Astrocyte (in vitro differentiated cells and primary cell): ENCODE measurements at regions not wholly inside any gene's neighbourhood (a gene's known extent, or its start where the extent isn't known, plus 50 kb on each side); places are given as distances from the start of the nearest gene placed in this dataset.

Source experiments
- DNase-seq: peaks from one replicate; pipeline ENCODE4 v3.0.0-alpha.2; 2010; ENCODE audit warnings: low read depth
- FAIRE-seq: peaks from 2 replicates; lab custom pipeline; 2011; peaks lifted over from hg19 to GRCh38; lab: Jason Lieb, UNC
- H2AFZ ChIP-seq: 2 replicates; pipeline ENCODE4 v1.6.0; 2012; ENCODE audit warnings: low read depth, low read length, inconsistent platforms
- H3K27ac ChIP-seq: 2 replicates; pipeline ENCODE4 v1.5.1; 2011; ENCODE audit warnings: low read depth, low read length, inconsistent platforms
- H3K27me3 ChIP-seq: 2 replicates; pipeline ENCODE4 v1.6.0; 2011; ENCODE audit warnings: low read length, inconsistent platforms; ENCODE audit not compliant: insufficient read depth
- H3K36me3 ChIP-seq: 2 replicates; pipeline ENCODE4 v1.5.1; 2011; ENCODE audit warnings: low read length, inconsistent platforms; ENCODE audit not compliant: insufficient read depth
- H3K4me1 ChIP-seq: 2 replicates; pipeline ENCODE4 v1.5.1; 2011; ENCODE audit warnings: low read length, inconsistent platforms; ENCODE audit not compliant: insufficient read depth
- H3K4me2 ChIP-seq: 2 replicates; pipeline ENCODE4 v1.6.0; 2012; ENCODE audit warnings: low read length, inconsistent platforms
- H3K4me3 ChIP-seq: 2 replicates; pipeline ENCODE4 v1.5.1; 2011; ENCODE audit warnings: low read depth, mild to moderate bottlenecking, low read length, inconsistent platforms; ENCODE audit not compliant: insufficient read depth
- H3K79me2 ChIP-seq: 2 replicates; pipeline ENCODE4 v1.6.0; 2012; ENCODE audit warnings: mild to moderate bottlenecking, low read length, inconsistent platforms; ENCODE audit not compliant: insufficient read depth
- H3K9ac ChIP-seq: 2 replicates; pipeline ENCODE4 v1.6.0; 2012; ENCODE audit warnings: mild to moderate bottlenecking, low read length, inconsistent platforms
- H3K9me3 ChIP-seq: 2 replicates; pipeline ENCODE4 v1.5.1; 2012; ENCODE audit warnings: low read depth, mild to moderate bottlenecking, low read length, inconsistent platforms; ENCODE audit not compliant: insufficient read depth
- H4K20me1 ChIP-seq: 2 replicates; pipeline ENCODE4 v1.6.0; 2012; ENCODE audit warnings: low read length, inconsistent platforms; ENCODE audit not compliant: insufficient read depth
- H3K27ac Mint-ChIP-seq: one replicate; pipeline ENCODE4 v1.8.0; 2021; ENCODE audit warnings: mild to moderate bottlenecking, mixed read lengths; ENCODE audit not compliant: unreplicated experiment
- H3K27me3 Mint-ChIP-seq: one replicate; pipeline ENCODE4 v1.8.0; 2021; ENCODE audit warnings: low read depth, mixed read lengths; ENCODE audit not compliant: unreplicated experiment
- H3K36me3 Mint-ChIP-seq: one replicate; pipeline ENCODE4 v1.8.0; 2021; ENCODE audit warnings: low read depth, mixed read lengths; ENCODE audit not compliant: unreplicated experiment
- H3K4me1 Mint-ChIP-seq: one replicate; pipeline ENCODE4 v1.8.0; 2021; ENCODE audit warnings: low read depth, mixed read lengths; ENCODE audit not compliant: unreplicated experiment
- H3K4me3 Mint-ChIP-seq: one replicate; pipeline ENCODE4 v1.8.0; 2021; ENCODE audit warnings: mild to moderate bottlenecking, moderate library complexity, mixed read lengths; ENCODE audit not compliant: unreplicated experiment
- H3K9me3 Mint-ChIP-seq: one replicate; pipeline ENCODE4 v1.8.0; 2021; ENCODE audit warnings: mild to moderate bottlenecking, mixed read lengths; ENCODE audit not compliant: unreplicated experiment
- CTCF ChIP-seq: IDR thresholded peaks from 2 replicates; pipeline ENCODE4 v1.5.1; 2011; ENCODE audit warnings: low read depth, mild to moderate bottlenecking, inconsistent platforms, low read length, moderate library complexity; ENCODE audit not compliant: insufficient read depth
- EZH2 ChIP-seq: IDR thresholded peaks from 2 replicates; pipeline ENCODE4 v1.6.1; 2012; ENCODE audit warnings: mild to moderate bottlenecking, low read length, inconsistent platforms; ENCODE audit not compliant: insufficient read depth

GRCh38 chr6:120681204-120681603, 653.1 kb downstream of the TBC1D32 start:
- Mint-ChIP-seq H3K4me1 (no peaks in the 10 kb centered on the region), H3K9me3 (no peaks in the 10 kb centered on the region), H3K27me3 (no peaks in the 10 kb centered on the region), H3K36me3 (no peaks in the 10 kb centered on the region), H3K27ac (no peak overlapping the region), H3K4me3 (no peak overlapping the region)
- Histone ChIP-seq H3K4me3 (no peak overlapping the region), H3K27me3 (no peaks in the 10 kb centered on the region), H3K9me3 (no peaks in the 10 kb centered on the region), H3K27ac (no peak overlapping the region), H4K20me1 (no peaks in the 10 kb centered on the region), H2AFZ (no peak overlapping the region), H3K4me1 (no peaks in the 10 kb centered on the region), H3K4me2 (no peak overlapping the region), H3K36me3 (no peaks in the 10 kb centered on the region), H3K79me2 (no peaks in the 10 kb centered on the region), H3K9ac (no peak overlapping the region)
- no peak for TF ChIP-seq EZH2
- no peak for TF ChIP-seq CTCF
- DNase-seq: no peak
- no peak for FAIRE-seq

- Histone ChIP-seq H3K9ac (no peak overlapping the region), H3K27me3 (no peaks in the 10 kb centered on the region), H3K27ac (no peak overlapping the region), H4K20me1 (no peaks in the 10 kb centered on the region), H3K4me1 (no peaks in the 10 kb centered on the region), H3K79me2 (no peaks in the 10 kb centered on the region), H2AFZ (no peak overlapping the region), H3K9me3 (no peaks in the 10 kb centered on the region), H3K36me3 (no peaks in the 10 kb centered on the region), H3K4me3 (no peak overlapping the region), H3K4me2 (no peak overlapping the region)
- no peaks in the 10 kb centered on the region for H3K27me3 Mint-ChIP-seq
- H3K4me1 Mint-ChIP-seq: peaks cover 6% of the 10 kb centered on the region
- DNase-seq (no peak), FAIRE-seq (no peak)
- no peaks in the 10 kb centered on the region for H3K36me3 Mint-ChIP-seq
- TF ChIP-seq CTCF (no peak), EZH2 (no peak)
- no peak overlapping the region for H3K27ac Mint-ChIP-seq
- H3K4me3 Mint-ChIP-seq: no peak overlapping the region
- H3K9me3 Mint-ChIP-seq: no peaks in the 10 kb centered on the region
These were observed 658.4 kb downstream of the TBC1D32 start for GRCh38 chr6:120675886-120676285.

- H3K9me3 ChIP-seq: no peaks in the 10 kb centered on the region
- H3K79me2 ChIP-seq: no peaks in the 10 kb centered on the region
- TF ChIP-seq EZH2: no peak
- no peak for TF ChIP-seq CTCF
- no peaks in the 10 kb centered on the region for H3K4me1 ChIP-seq
- H3K27me3 ChIP-seq: no peaks in the 10 kb centered on the region
- no peak overlapping the region for H3K27ac Mint-ChIP-seq
- no peak overlapping the region for H3K4me2 ChIP-seq
- H3K4me3 ChIP-seq: no peak overlapping the region
- DNase-seq: no peak
- no peaks in the 10 kb centered on the region for H3K36me3 ChIP-seq
- peaks cover 2% of the 10 kb centered on the region for H3K9me3 Mint-ChIP-seq
- no peak overlapping the region for H3K9ac ChIP-seq
- H4K20me1 ChIP-seq: no peaks in the 10 kb centered on the region
- H3K36me3 Mint-ChIP-seq: no peaks in the 10 kb centered on the region
- no peak overlapping the region for H3K4me3 Mint-ChIP-seq
- no peak overlapping the region for H3K27ac ChIP-seq
- H3K27me3 Mint-ChIP-seq: no peaks in the 10 kb centered on the region
- no peak overlapping the region for H2AFZ ChIP-seq
- no peak for FAIRE-seq
- H3K4me1 Mint-ChIP-seq: peaks cover 6% of the 10 kb centered on the region
These were observed 662.8 kb downstream of the TBC1D32 start for GRCh38 chr6:120671519-120671918.
